ENCODE measurements at regions not wholly inside any gene's neighbourhood (a gene's known extent, or its start where the extent isn't known, plus 50 kb on each side); places are given as distances from the start of the nearest gene placed in this dataset.
"Not testable (repeated sequence)": the region's sequence is repeated elsewhere in the genome, so short reads cannot be mapped to it uniquely, and the experiment has no call there.

DNA sequence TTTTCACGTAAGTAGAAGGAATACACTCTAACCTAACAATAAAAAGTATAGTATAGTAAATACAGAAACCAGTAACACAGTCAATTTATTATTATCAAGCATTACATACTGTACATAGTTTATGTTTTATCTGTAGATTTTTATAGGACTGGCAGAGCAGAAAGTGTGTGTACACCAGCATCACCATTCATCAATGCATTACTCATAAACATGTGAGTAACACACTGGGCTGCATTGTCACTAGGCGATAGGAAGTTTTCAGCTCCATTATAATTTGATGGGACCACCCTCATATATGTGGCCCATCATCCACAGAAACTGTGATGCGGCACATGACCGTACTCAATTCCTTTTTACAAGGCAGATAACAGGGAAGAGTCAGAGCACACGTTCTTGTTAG lies 137.8 kb upstream of the RBPJ start:
- no peak for DNase-seq

DNA sequence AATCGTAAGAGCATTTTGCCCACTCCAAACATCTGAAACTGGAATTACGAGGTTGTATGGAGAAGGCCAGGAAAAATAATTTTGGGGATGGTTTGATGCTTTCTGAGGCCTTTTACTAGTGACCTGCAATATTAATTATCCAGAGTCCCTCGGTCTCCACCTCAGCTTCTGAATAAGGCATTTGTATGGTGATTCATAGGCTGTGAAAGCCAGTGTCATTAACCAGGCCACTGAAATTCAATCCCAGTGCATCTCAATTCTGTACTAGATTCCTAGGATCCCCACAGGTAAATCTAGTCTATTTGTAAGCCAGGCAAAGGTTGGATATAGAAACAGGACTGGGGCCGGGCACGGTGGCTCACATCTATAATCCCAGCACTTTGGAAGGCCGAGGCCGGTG lies 135.4 kb upstream of the RBPJ start:
- no peak for DNase-seq

DNA sequence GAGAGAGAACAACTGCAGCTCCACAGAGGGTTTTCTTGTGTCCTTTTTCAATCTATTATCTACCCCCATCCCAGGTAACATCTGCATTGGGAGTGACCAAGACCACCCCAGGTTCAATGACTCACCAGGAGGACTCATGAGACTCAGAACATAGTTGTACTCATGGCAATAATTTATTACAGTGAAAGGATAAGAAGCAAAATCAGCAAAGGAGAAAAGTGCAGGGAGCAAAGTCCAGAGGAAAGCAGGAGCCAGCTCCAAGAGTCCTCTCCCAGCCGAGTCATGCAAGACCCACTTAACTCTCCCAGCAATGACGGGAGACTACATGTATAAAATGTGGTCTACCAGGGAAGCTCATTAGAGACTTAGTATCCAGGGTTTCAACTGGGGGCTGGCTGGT lies 129.5 kb upstream of the RBPJ start:
- DNase-seq = no peak

DNA sequence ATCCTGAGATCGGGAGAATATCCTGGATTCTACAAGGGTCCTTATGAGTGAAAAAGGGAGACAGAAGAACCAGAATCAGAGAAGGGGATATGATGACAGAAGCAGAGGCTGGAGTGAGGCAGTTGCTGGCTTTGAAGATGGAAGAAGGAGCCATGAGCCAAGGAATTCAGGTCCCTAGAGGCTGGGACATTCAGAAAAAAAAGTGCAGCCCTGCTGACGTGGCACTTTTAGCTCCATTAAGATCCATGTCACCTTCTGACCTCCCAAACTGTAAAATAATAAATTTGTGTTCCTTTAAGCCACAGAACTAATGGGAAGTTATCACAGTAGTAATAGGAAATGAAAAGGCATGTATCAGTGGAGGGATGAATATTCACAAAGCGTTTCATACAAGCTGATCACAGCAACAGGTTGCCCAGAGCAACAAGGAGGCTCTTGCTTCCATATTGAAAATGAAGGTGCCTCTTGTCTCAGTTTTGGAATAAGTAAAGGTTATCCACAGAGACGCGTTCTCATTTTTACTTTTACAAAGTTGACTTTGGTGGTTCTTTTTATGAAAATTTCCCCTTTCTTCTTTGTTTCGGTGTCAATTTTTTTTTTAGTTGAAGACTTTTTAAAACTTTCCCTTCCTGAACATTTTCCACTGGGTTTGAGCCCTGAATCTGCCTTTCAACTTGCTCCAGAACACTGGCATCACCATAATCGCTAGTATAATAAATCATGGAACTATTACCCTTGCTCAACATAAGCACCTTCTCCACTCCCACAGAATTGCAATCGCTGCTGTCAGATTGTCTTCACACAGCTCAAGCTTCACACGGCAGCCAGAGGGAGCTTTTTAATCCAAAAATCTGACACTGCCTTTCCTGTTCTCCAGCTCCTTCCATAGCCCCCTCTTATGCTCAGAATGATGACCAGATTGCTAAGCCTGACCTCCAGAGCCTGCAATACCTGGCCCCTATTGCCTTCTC lies 127.6 kb upstream of the RBPJ start:
- DNase-seq = no peak

DNA sequence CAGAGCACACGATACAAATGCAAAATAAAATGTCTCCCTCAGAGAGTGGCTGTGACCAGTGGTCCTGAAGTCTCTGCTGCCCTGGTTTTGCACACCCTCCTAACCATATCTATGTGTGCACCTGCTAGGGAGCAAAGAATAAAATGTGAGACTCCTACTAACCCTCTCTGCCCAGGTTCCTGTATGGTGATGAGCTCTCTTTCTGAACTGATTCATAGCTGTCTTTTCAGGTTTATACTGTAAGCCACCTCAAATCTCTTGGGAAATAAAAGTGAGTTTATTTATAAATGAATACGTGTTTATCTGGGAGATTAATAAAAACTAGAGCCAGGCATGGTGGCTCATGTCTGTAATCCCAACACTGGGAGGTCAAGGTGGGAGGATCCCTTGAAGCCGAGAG lies 126.0 kb upstream of the RBPJ start:
- DNase-seq = no peak

DNA sequence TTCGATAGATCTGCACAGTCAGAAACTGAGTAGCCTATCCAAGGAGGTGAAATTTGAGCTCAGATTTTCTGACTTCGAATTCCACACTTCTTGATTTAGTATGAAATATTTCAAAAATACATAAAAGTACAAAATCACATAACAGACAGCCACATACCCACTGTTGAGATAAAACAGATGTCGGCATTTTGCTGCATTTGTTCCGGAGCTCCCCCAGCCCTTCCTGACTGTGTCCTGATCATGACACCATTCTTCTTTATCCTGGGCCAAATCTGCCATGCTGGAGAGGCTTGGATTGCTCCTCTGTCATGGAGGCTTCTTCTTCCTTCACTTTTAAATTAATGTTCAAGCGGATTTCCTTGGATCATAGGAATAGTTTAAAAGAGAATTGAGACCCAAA lies 124.2 kb upstream of the RBPJ start:
- DNase-seq = no peak

DNA sequence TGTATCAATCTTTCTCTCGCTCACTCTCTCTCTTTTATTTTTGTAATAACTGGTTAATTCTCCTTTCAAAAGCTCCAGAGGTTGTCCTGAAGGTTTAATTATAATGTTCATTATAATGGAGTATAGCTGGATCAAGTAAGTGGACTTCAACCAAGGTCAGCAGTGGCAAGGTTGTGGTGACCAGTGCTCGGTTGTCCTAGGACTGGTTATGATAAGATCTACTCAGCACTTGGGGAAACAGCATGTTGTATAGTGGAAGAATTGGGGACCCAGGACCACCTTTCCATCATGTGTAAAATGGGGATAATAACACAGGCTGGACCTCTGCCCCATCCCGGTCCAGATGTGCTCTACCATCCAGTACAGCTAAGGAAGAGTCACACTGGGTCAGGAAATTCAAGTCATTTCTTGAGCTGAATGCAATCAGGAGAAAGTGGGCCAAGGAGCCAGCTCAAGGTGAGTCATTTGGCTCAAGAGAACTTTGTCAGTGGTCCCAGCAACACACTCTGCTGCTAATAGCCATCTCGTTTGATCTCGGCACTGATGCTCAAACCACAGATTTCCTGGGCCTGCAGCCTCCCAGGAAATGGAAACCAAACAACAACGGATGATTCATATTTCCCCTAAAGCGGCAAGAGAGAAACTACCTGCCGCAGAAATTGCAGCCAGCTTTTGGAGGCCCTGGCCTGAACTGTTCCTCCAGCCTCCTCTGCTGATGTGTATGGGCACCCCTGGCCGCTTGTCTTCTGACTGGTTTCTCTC lies 123.6 kb upstream of the RBPJ start:
- no peak for DNase-seq

DNA sequence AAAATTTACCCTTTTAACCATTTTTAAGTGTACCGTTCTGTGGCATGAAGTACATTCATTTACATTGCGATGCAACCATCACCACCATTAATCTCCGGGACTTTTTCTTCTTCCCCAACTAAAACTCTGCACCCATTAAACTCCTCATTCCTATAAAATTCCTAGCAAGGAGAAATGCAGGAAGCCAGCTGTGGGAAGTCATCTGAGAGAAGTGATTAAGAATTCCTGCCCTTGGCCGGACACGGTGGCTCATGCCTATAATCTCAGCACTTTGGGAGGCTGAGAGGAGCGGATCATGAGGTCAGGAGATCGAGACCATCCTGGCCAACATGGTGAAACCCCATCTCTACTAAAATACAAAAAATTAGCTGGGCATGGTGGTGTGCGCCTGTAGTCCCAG lies 121.9 kb upstream of the RBPJ start:
- DNase-seq = not testable (repeated sequence)

DNA sequence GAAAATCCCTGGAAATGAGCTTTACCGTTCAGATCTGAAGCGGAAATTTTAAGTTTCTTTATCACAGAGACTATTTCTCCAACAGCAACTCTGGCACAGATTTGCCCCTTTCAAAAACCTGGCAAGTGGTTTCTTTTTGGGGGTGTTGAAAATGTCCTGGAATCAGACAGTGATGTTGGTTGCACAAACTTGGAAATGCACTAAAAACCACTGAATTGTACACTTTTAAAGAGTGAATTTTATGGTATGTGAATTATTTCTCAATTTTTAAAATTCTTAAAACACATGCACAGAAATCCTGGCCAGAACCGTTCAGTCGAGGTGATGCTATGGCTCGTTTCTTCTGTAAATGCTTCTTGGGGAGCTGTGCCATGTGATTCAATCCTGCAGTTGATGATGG lies 121.2 kb upstream of the RBPJ start:
- DNase-seq = no peak

DNA sequence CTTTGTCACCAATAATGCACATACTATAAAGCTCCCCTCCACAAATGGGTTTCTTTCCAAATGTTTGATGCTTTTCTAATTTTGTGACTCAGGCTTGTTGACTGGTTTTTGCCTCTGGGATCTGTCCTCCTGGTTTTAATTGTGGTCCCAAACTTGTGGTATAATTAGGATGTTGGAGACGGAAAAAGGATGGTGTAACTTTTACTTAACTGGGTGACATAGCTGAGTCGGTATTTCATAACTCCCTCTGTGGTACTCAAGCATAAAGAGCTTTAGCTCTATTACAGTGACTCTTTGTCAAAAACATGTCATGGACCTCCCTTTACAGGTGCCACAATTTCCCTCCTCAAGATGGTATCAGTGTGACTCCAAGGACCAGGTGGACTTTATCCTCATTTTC lies 119.7 kb upstream of the RBPJ start:
- no peak for DNase-seq

DNA sequence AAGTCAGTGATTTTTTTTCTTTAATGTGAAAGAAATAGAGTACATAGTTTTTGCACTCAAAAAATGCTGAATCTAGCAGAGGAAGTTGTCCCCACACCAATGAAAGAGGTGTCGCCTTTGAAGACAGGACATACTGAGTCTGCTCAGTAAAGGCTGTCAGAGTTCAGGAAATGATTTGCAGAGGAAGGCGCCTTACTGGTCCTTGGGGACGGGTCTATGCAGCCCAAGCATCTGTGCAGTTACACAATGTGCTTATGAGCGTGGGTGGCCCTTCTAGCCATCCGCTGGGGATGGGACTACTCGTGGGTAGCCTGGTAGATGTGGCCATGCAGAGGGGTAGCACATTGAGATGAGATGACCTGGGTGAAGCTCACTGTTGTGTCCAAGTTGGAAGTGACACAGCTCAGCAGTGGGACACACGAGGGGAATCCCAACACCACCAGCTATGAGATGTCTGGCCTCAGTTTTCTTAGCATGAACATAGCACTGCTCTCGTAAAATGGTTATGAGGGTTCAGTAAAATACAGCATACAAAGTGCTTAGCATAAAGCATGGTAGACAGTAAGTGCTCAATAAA lies 116.5 kb upstream of the RBPJ start:
- DNase-seq = no peak

DNA sequence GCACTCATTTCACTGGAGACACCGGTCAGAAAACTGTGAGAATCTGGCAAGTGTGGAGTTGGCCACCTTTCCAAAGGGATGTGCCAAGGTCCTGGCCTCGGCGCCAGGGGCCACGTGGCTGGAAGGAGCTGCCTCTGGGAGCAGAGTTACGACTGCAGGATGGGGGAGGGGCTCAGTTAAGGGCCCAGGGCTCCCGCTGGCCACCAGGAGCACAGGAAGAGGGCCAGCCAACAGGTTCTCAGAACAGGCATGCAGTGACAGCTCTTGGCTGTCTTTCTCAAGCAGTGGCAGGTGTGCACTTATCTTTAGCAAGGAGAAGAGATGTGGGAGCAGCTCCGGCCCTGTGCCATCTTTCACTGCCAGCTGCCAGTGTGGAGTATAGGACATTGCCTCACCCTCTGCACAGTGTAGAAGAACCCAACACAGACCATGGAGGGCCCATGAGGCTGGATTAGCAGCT lies 115.9 kb upstream of the RBPJ start:
- DNase-seq = no peak

DNA sequence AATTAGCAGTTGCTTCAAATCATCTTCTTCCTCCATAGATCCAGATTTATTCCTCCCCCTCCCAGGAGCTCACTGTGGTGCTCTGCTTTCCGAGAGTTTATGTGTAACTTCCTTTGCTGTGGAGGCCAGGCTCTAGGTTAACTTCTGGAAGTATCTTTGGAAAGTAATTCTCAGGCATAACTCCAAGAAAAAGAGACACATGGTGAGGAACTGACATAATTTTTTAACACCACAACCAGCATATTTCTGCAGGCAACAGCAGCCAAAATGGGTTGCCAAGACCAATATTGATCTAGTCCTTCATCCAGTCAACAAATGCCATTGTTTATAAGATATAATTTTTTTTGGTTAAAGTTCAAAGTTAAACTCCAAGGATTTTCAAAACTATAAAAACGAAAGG lies 114.5 kb upstream of the RBPJ start:
- DNase-seq = no peak

DNA sequence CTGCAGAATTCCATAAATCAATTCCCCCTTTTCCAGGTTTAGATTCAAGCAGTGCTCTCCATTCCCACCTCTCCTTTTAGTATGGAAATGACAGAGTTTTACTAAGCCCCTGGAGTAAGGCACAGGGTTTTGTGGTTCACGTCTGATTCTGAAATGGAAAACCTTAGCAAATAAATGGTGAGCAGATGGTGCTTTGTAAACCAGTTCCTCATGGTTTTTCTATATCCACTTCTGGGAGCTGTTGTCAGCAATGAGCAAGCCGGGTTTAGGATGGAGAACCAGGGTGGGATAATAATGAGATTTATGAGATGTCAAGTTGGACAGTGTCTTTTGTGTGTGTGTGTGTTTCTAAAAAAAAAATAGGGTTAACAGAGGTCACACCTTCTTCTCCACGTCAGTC lies 113.8 kb upstream of the RBPJ start:
- no peak for DNase-seq

DNA sequence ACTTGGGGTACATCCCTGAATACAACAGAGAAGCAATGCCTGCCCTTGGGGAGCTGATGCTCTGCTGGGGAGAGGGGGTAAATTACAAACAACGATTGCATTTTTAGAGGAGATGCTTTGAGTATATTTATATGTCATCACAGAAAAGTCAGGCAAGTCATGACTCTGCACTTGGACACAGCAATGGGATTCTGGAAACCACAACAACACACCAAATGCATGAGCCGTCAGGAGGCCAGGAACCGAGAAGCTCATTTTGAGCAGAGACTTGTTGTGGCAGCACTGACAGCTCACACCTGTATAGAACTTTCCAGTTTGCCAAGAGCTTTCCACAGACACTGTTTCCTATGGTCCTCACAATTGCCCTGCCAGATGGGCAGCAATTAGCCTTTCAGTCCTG lies 113.2 kb upstream of the RBPJ start:
- no peak for DNase-seq

DNA sequence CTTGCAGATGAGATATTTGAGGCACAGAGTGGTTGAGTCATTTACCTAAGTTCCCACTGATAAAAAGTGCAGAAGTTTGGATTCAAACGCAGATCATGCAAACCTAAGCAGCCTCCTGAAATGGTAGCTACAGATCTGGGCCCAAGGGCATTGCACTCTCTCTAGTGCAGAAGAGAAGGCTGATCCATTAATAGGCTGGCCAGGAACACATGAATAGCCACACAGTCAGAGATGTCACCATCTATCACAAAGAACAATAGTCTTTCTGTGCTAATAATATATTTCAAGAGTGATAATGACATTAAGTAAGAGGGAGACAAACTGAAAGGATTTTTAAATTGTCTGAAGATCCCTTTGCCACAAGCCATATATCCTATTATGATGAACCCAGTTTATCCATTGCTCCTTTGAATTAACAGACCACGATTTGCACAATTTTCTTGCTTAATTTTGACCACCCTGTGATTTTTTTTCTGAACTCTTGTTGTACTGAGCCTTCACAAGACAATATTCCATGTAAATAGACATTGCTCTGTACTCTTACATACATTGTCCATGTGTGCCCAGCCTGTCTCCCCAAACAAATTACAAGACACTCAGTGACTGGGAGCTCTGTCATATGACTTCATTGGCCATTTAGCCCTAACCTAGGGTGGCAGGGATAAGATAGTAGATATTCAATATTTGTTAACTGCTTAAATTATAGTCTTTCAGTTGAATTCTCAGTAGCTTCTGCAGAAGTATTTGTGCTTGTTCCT lies 112.4 kb upstream of the RBPJ start:
- no peak for DNase-seq

DNA sequence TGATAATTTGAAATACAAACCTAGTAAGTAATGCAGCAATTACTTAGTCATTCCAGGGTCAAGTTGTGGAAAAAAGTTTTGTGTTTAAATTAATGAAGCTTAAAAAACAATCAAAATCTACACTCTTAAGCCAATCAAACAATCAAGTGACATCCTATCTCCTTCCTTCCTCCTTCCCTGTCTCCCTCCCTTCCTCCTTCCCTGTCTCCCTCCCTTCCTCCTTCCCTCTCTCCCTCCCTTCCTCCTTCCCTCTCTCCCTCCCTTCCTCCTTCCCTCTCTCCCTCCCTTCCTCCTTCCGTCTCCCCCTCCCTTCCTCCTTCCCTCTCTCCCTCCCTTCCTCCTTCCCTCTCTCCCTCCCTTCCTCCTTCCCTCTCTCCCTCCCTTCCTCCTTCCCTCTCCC lies 111.4 kb upstream of the RBPJ start:
- DNase-seq = not testable (repeated sequence)

DNA sequence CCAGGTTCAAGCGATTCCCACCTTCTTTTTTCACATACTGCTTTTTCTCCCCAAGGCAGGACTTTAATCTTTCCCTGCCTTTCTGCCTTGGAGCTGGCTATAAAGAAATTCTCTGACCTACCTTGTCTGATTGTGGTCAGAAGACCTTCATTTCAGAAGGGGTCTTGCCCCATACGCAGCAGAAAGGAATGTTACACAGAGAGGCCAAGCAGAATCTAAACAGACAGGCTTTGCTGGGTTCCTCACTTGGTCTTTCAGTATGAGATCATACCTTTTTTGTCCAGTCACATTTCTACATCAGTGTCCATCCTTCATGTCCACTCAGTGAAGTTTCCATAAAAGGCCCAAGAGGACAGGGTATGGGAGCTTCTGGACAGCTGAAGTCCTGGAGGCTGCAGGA lies 108.3 kb upstream of the RBPJ start:
- DNase-seq = no peak

DNA sequence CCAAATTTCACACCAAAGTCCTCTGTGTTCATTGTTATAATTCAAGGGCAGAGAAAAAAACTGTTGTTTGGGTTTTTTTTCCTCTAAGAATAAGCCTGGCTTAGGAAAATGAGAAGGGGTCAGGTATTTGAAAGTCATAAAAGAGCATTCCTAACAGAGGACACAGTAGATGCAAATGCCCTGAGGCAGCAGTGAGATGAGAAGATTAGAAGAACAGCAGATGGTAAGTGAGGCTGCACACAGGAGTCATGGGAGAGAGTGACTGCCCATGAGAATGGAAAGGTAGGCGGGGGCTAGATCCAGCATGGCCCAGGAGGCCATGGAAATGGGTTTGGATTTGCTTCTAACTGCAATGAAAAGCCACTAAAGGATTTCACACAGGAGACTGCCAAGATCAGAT lies 107.5 kb upstream of the RBPJ start:
- no peak for DNase-seq

DNA sequence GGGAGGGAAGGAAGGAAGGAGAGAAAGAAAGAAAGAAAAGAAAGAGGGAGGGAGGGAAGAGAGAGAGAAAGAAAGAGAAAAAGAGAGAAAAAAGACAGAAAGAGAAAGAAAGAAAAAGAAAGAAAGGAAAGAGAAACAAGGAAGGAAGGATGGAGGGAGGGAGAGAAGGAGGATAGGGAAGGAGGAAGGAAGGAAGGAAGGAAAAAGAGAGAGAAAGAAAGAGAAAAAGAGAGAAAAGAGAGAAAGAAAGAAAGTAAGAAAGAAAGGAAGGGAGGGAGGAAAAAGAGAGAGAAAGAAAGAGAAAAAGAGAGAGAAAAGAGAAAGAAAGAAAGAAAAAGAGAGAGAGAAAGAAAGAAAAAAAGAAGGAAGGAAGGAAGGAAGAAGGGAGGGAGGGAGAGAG lies 105.8 kb upstream of the RBPJ start:
- no peak for DNase-seq

DNA sequence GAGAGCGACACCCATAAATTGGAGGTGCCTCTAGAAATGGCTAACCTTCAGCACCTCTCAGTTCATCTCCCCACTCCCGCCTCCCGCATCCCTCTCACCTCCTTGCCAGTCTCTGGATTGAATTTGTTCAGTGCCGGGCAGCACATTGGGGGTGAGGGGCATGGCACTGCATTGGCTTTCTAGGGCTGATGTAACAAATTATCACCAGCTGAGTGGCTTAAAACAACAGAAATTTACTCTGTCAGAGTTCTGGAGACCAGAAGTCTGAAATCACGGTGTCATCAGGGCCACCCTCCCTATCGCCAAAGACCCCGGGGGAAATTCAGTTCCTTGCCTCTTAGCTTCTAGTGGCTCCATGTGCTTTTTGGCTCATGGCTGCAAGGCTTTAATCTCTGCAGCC lies 105.1 kb upstream of the RBPJ start:
- no peak for DNase-seq

DNA sequence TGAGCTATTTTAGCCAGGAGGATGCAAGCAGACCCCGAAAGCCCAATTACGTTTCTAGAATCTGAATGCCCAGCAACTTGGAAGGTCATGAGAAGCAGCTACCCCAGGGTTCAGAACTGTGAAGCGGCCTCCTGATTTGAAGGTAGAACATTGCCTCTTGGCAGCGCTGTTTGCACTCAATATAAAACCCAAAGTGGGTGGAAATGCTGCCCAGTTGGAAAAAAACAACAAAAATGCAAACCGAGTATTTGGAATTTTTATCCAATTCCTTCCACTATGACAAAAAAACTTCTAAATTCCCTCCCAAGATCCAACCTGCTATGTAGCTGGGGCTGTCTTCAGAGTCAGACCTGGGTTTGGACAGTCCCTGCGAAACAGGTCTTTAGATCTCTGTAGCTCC lies 103.3 kb upstream of the RBPJ start:
- no peak for DNase-seq
